NT2/D1 (cell line): ENCODE measurements at regions not wholly inside any gene's neighbourhood (a gene's known extent, or its start where the extent isn't known, plus 50 kb on each side); places are given as distances from the start of the nearest gene placed in this dataset.

Source experiments
- SUZ12 ChIP-seq: IDR thresholded peaks from 2 replicates; pipeline ENCODE4 v1.6.1; 2011; ENCODE audit not compliant: insufficient read length, insufficient read depth; ENCODE audit errors: extremely low read depth
- YY1 ChIP-seq: IDR thresholded peaks from 2 replicates; pipeline ENCODE4 v1.6.1; 2011; ENCODE audit not compliant: insufficient read length, insufficient read depth
- ZNF274 ChIP-seq: IDR thresholded peaks from 2 replicates; pipeline ENCODE4 v1.6.1; 2011; ENCODE audit warnings: mild to moderate bottlenecking, low read depth, low read length

DNA sequence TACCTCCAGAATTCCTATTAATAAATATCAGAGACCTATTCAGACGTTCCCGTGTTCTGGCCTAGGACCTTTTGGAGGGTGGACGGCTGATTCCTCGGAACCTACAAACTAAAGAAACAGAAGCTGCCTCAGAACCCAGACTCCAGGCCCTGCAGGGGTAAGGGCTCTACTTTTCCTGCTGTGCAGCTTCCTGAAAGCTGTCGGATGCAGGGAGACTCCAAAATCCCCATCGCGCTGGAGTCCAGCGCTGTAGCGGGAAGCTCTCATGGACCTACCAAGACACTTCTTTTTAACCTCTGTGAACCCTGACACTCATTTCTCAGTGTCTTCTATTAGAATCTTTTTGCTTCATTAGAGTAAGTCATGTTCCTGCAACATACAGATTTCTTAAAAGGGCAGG, 244.5 kb upstream of the PITRM1 start:
- no peak for TF ChIP-seq YY1
- no peak for TF ChIP-seq ZNF274
- no peak for TF ChIP-seq SUZ12
